OCI-LY3 (cell line): ENCODE measurements at regions not wholly inside any gene's neighbourhood (a gene's known extent, or its start where the extent isn't known, plus 50 kb on each side); places are given as distances from the start of the nearest gene placed in this dataset.

Source experiments
- H2AFZ ChIP-seq: fragments of 200-600, 300-600 bp; shearing (Covaris generic); 2 replicates; pipeline ENCODE4 v1.6.0; 2014; ENCODE audit warnings: antibody characterized with exemption, low read depth, low read length
- H3K27ac ChIP-seq: fragments of 200-600, 300-600 bp; sonication (generic); 2 replicates; pipeline ENCODE4 v1.5.1; 2014; ENCODE audit warnings: mild to moderate bottlenecking, low read length, moderate library complexity, mixed read lengths
- H3K27me3 ChIP-seq: fragments of 200-600, 300-600 bp; sonication (generic); 2 replicates; pipeline ENCODE4 v1.6.1; 2014; ENCODE audit warnings: low read depth, low read length, mixed read lengths
- H3K36me3 ChIP-seq: fragments of 200-600, 300-600 bp; sonication (generic); replicated peaks from 2 replicates; pipeline ENCODE3; 2014; ENCODE audit warnings: low read depth, low read length, mixed read lengths
- H3K4me1 ChIP-seq: fragments of 300-600, 200-600 bp; sonication (generic); 2 replicates; pipeline ENCODE4 v1.6.1; 2014; ENCODE audit warnings: low read length, mixed read lengths
- H3K4me2 ChIP-seq: fragments of 200-600, 300-600 bp; sonication (generic); 2 replicates; pipeline ENCODE4 v1.6.1; 2014; ENCODE audit warnings: low read length, mixed read lengths
- H3K4me3 ChIP-seq: fragments of 300-600, 200-600 bp; sonication (generic); 2 replicates; pipeline ENCODE4 v1.5.1; 2014; ENCODE audit warnings: antibody characterized with exemption, mild to moderate bottlenecking, low read length, moderate library complexity
- H3K79me2 ChIP-seq: fragments of 300-600, 200-600 bp; shearing (Covaris generic); 2 replicates; pipeline ENCODE4 v1.6.1; 2014; ENCODE audit warnings: mild to moderate bottlenecking, low read length, mixed read lengths
- H3K9ac ChIP-seq: fragments of 300-600, 200-600 bp; shearing (Covaris generic); 2 replicates; pipeline ENCODE4 v1.6.0; 2014; ENCODE audit warnings: mild to moderate bottlenecking, low read length, moderate library complexity
- H3K9me3 ChIP-seq: fragments of 200-600, 300-600 bp; shearing (Covaris generic); 2 replicates; pipeline ENCODE4 v1.6.1; 2014; ENCODE audit warnings: low read length, mixed read lengths; ENCODE audit not compliant: insufficient read depth
- H4K20me1 ChIP-seq: fragments of 200-600, 300-600 bp; sonication (generic); 2 replicates; pipeline ENCODE4 v1.6.1; 2016; ENCODE audit warnings: low read length, mixed read lengths; ENCODE audit not compliant: insufficient read depth
- EZH2phosphoT487 ChIP-seq: fragments of 200-600 bp; shearing (Covaris generic); IDR thresholded peaks from 2 replicates; pipeline ENCODE4 v1.6.1; 2018; ENCODE audit warnings: antibody characterized with exemption, mixed run types, low read depth
- TF ChIP-seq, protein P1 (sequence below): fragments of 200-600, 300-600 bp; sonication (generic); IDR thresholded peaks from 2 replicates; pipeline ENCODE4 v1.5.1; 2014; ENCODE audit warnings: antibody characterized with exemption, low read length, low read depth

DNA sequence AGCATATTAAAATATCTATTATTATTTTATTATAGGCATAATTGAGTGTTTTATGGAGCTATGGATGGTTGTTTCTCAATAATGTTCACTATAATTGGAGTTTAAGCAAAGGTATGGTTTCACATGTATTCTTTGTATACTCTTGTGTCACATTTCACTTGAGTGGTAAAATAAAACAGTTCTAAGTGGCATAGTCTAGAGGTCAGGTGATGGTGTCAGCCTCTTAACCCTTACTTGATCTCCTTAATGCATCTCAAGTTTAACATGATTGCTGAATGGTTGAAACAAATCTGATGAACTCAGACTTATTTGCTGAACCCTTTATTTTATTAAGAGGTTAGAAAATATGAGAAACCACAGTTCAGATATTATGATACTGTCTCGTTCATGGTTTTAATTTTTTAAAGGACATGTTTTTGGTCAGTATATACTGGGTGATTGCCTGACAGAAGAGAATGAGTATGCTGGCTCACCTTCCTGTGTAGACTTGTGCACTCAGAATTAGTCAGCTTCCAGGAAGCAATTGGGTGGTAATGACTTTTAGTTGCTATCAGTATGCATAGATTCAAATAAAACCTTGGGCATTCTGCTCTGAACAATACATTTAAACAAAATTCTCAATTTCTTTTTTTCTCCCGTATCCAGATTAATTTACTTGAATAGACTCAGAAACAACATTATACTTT is 464.6 kb downstream of the PCNX1 start:
- Histone ChIP-seq H3K79me2 (peaks cover 10% of the 10 kb centered on the region; the same call in 1 of the 2 replicates), H3K9me3 (no peaks in the 10 kb centered on the region), H3K4me1 (peaks cover 8% of the 10 kb centered on the region; the same call in 1 of the 2 replicates), H3K4me3 (no peak overlapping the region), H3K9ac (no peak overlapping the region), H3K36me3 (no peaks in the 10 kb centered on the region), H3K27me3 (no peaks in the 10 kb centered on the region), H2AFZ (no peak overlapping the region), H3K4me2 (no peak overlapping the region), H4K20me1 (no peaks in the 10 kb centered on the region), H3K27ac (no peak overlapping the region)
- TF ChIP-seq, protein P1, sequence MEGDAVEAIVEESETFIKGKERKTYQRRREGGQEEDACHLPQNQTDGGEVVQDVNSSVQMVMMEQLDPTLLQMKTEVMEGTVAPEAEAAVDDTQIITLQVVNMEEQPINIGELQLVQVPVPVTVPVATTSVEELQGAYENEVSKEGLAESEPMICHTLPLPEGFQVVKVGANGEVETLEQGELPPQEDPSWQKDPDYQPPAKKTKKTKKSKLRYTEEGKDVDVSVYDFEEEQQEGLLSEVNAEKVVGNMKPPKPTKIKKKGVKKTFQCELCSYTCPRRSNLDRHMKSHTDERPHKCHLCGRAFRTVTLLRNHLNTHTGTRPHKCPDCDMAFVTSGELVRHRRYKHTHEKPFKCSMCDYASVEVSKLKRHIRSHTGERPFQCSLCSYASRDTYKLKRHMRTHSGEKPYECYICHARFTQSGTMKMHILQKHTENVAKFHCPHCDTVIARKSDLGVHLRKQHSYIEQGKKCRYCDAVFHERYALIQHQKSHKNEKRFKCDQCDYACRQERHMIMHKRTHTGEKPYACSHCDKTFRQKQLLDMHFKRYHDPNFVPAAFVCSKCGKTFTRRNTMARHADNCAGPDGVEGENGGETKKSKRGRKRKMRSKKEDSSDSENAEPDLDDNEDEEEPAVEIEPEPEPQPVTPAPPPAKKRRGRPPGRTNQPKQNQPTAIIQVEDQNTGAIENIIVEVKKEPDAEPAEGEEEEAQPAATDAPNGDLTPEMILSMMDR = no peak
- TF ChIP-seq EZH2phosphoT487 = no peak

DNA sequence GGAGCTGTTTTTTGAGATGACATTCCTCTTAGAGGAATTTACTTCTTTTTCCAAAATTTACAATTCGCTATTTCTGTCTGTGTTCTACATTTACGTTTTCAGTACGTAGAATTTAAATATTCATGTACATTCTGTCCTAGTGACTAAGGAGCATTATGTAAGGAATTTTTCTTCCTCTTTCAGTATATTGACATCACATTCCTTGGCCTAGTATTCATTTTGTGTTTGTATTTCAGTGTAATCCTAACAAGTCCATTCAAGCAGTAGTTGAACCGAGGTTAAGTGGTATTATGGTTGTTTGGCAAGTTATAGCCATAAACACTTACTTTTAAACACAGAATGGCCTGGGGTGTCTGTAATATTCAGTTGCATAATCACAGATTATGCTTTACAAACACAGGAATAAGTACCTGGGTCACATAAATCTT is 465.2 kb downstream of the PCNX1 start:
- TF ChIP-seq EZH2phosphoT487 = no peak
- TF ChIP-seq, protein P1 = no peak
- Histone ChIP-seq H3K4me1 (peaks cover 8% of the 10 kb centered on the region; the same call in 1 of the 2 replicates), H3K4me3 (no peak overlapping the region), H3K4me2 (no peak overlapping the region), H3K79me2 (peaks cover 10% of the 10 kb centered on the region; the same call in 1 of the 2 replicates), H3K36me3 (no peaks in the 10 kb centered on the region), H3K9ac (no peak overlapping the region), H3K27me3 (no peaks in the 10 kb centered on the region), H2AFZ (no peak overlapping the region), H4K20me1 (no peaks in the 10 kb centered on the region), H3K27ac (no peak overlapping the region), H3K9me3 (no peaks in the 10 kb centered on the region)

DNA sequence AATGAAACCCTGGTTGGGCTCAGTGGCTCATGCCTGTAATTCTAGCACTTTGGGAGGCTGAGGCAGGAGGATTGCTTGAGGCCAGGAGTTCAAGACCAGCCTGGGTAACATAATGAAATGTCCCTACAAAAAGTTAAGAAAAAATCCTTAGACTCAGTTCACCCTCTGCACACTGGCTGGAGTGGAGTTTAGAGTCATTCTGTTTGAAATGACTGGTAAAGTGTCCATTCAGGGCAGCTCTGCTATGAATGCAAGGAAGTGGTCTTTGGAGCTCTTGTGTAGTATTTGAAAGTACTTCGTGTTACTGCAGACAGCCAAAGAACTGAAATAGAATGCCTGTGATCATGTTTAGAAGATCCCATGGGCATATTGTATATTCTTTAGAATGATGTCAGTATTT is 466.5 kb downstream of the PCNX1 start:
- no peak overlapping the region for H3K4me2 ChIP-seq
- H3K9ac ChIP-seq = no peak overlapping the region
- H3K4me3 ChIP-seq = no peak overlapping the region
- H3K27ac ChIP-seq = no peak overlapping the region
- peaks cover 5% of the 10 kb centered on the region for H3K36me3 ChIP-seq
- H4K20me1 ChIP-seq = no peaks in the 10 kb centered on the region
- H3K27me3 ChIP-seq = no peaks in the 10 kb centered on the region
- TF ChIP-seq, protein P1 = no peak
- no peak for TF ChIP-seq EZH2phosphoT487
- peaks cover 16% of the 10 kb centered on the region for H3K79me2 ChIP-seq
- no peaks in the 10 kb centered on the region for H3K9me3 ChIP-seq
- no peak overlapping the region for H2AFZ ChIP-seq
- peaks cover 8% of the 10 kb centered on the region; the same call in 1 of the 2 replicates for H3K4me1 ChIP-seq

DNA sequence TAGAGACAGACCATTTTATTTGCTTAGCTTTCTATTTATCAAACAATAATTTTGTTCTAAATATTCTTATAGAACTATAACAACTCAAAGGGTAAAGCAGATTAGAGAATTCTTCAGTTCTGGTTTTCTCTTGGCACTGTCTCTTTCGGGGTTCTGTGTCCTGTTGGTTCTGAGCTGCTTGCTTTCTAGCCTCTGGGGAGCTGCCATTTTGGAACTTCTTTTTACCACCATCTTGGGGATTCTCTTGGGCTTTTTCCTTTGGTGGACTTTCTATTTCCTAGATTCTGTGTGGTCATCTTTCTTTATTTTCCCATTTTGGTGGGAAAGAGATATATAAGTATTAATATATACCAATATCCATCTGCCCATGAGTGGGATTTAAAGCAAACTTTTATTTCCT is 467.7 kb downstream of the PCNX1 start:
- Histone ChIP-seq H2AFZ (no peak overlapping the region), H3K9ac (no peak overlapping the region), H4K20me1 (no peaks in the 10 kb centered on the region), H3K27me3 (no peaks in the 10 kb centered on the region), H3K4me2 (no peak overlapping the region), H3K9me3 (no peaks in the 10 kb centered on the region), H3K36me3 (peaks cover 8% of the 10 kb centered on the region), H3K4me1 (peaks cover 8% of the 10 kb centered on the region; the same call in 1 of the 2 replicates), H3K27ac (no peak overlapping the region), H3K79me2 (peaks cover 21% of the 10 kb centered on the region), H3K4me3 (no peak overlapping the region)
- TF ChIP-seq EZH2phosphoT487 = no peak
- TF ChIP-seq, protein P1 = no peak
